HL-60 (cell line): ENCODE measurements at regions not wholly inside any gene's neighbourhood (a gene's known extent, or its start where the extent isn't known, plus 50 kb on each side); places are given as distances from the start of the nearest gene placed in this dataset.

Experiments used
- GABPA ChIP-seq: IDR thresholded peaks from 2 replicates; pipeline ENCODE4 v1.6.1; 2012; ENCODE audit warnings: low read depth
- POLR2AphosphoS5 ChIP-seq: IDR thresholded peaks from 2 replicates; pipeline ENCODE4 v1.6.1; 2012; ENCODE audit warnings: low read depth
- SPI1 ChIP-seq: IDR thresholded peaks from 2 replicates; pipeline ENCODE4 v1.6.1; 2012; ENCODE audit warnings: low read depth, mild to moderate bottlenecking, borderline replicate concordance
- TF ChIP-seq, protein P1 (sequence below): IDR thresholded peaks from 2 replicates; pipeline ENCODE4 v1.6.1; 2012; ENCODE audit warnings: low read depth; ENCODE audit not compliant: insufficient replicate concordance
- TF ChIP-seq, protein P2 (sequence below): IDR thresholded peaks from one replicate; pipeline ENCODE4 v1.5.1; 2011; ENCODE audit warnings: low read length, control low read depth, inconsistent platforms; ENCODE audit not compliant: insufficient read depth

DNA sequence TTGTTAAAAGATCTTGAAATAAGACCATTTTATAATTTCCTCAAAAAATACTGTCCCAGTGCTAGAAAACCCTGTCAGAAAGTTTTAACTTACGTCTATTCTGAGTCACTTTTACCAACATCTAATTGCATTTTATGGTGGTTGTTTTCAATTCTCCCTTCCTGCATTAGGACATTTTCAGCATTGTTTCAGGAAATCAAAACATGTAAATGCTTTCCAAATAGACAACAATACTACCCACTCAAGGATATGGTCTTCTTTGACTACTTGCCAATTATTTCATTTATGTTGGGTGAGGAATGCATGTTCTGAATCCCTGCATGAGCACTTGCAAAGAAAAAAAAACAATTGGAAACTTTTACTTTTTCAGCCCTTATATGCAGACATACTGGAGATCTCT, 284.6 kb upstream of the PDE4D start:
- TF ChIP-seq, protein P1, sequence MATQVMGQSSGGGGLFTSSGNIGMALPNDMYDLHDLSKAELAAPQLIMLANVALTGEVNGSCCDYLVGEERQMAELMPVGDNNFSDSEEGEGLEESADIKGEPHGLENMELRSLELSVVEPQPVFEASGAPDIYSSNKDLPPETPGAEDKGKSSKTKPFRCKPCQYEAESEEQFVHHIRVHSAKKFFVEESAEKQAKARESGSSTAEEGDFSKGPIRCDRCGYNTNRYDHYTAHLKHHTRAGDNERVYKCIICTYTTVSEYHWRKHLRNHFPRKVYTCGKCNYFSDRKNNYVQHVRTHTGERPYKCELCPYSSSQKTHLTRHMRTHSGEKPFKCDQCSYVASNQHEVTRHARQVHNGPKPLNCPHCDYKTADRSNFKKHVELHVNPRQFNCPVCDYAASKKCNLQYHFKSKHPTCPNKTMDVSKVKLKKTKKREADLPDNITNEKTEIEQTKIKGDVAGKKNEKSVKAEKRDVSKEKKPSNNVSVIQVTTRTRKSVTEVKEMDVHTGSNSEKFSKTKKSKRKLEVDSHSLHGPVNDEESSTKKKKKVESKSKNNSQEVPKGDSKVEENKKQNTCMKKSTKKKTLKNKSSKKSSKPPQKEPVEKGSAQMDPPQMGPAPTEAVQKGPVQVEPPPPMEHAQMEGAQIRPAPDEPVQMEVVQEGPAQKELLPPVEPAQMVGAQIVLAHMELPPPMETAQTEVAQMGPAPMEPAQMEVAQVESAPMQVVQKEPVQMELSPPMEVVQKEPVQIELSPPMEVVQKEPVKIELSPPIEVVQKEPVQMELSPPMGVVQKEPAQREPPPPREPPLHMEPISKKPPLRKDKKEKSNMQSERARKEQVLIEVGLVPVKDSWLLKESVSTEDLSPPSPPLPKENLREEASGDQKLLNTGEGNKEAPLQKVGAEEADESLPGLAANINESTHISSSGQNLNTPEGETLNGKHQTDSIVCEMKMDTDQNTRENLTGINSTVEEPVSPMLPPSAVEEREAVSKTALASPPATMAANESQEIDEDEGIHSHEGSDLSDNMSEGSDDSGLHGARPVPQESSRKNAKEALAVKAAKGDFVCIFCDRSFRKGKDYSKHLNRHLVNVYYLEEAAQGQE: no peak
- TF ChIP-seq, protein P2, sequence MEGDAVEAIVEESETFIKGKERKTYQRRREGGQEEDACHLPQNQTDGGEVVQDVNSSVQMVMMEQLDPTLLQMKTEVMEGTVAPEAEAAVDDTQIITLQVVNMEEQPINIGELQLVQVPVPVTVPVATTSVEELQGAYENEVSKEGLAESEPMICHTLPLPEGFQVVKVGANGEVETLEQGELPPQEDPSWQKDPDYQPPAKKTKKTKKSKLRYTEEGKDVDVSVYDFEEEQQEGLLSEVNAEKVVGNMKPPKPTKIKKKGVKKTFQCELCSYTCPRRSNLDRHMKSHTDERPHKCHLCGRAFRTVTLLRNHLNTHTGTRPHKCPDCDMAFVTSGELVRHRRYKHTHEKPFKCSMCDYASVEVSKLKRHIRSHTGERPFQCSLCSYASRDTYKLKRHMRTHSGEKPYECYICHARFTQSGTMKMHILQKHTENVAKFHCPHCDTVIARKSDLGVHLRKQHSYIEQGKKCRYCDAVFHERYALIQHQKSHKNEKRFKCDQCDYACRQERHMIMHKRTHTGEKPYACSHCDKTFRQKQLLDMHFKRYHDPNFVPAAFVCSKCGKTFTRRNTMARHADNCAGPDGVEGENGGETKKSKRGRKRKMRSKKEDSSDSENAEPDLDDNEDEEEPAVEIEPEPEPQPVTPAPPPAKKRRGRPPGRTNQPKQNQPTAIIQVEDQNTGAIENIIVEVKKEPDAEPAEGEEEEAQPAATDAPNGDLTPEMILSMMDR: no peak
- TF ChIP-seq POLR2AphosphoS5 (no peak), GABPA (no peak), SPI1 (no peak)
